SK-N-MC (cell line): ENCODE measurements at regions not wholly inside any gene's neighbourhood (a gene's known extent, or its start where the extent isn't known, plus 50 kb on each side); places are given as distances from the start of the nearest gene placed in this dataset.

ENCODE experiments used
- EZH2 ChIP-seq: fragments of 200-600 bp; sonication (generic); IDR thresholded peaks from one replicate; pipeline ENCODE4 v1.6.1; 2017; ENCODE audit warnings: antibody characterized with exemption
- FOXP2 ChIP-seq: optimal IDR thresholded peaks from 2 replicates; pipeline ENCODE3; 2011; ENCODE audit warnings: mild to moderate bottlenecking, moderate library complexity; ENCODE audit not compliant: insufficient read depth; ENCODE audit errors: extremely low read length, control extremely low read depth
- POLR2AphosphoS5 ChIP-seq: IDR thresholded peaks from 2 replicates; pipeline ENCODE4 v1.6.1; 2012; ENCODE audit warnings: mild to moderate bottlenecking, low read depth, low read length, borderline replicate concordance

DNA sequence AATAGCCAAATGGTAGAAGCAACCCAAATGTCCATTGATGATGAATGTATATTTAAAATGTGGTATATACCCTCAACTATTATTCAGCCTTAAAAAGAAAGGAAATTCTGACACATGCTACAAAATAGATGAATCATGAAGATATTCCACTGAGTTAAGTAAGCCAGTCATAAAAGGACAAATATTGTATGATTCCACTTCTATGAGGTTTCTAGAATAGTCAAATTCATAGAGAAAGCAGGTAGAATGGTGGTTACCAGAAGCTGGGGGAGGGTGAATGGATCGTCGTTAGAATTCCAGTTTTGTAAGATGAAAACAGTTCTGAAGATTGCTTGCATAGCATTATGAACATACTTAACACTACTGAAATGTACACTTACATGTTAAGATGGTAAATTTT, 214.3 kb upstream of the MYLIP start:
- TF ChIP-seq POLR2AphosphoS5 (no peak), EZH2 (no peak), FOXP2 (no peak)
